Large intestine (tissue), 3 donors: ENCODE measurements at regions not wholly inside any gene's neighbourhood (a gene's known extent, or its start where the extent isn't known, plus 50 kb on each side); places are given as distances from the start of the nearest gene placed in this dataset.

Experiments
- DNase-seq, 2 donors: peaks; one replicate each; pipeline versions ENCODE4 v3.0.0 to v3.0.0-alpha.2; 2013
- H3K27ac ChIP-seq: one replicate; pipeline ENCODE4 v1.5.1; 2013; ENCODE audit warnings: low read length
- H3K27me3 ChIP-seq: 2 replicates; pipeline ENCODE4 v1.6.1; 2013; ENCODE audit warnings: low read length; ENCODE audit not compliant: control insufficient read depth, insufficient read depth
- H3K36me3 ChIP-seq: 2 replicates; pipeline ENCODE4 v1.6.1; 2013; ENCODE audit warnings: low read length; ENCODE audit not compliant: control insufficient read depth, insufficient read depth
- H3K4me1 ChIP-seq: one replicate; pipeline ENCODE4 v1.6.1; 2013; ENCODE audit warnings: low read length; ENCODE audit not compliant: control insufficient read depth, insufficient read depth
- H3K4me3 ChIP-seq: one replicate; pipeline ENCODE4 v1.5.1; 2013; ENCODE audit warnings: low read length
- H3K9me3 ChIP-seq: one replicate; pipeline ENCODE4 v1.6.1; 2013; ENCODE audit warnings: mild to moderate bottlenecking, low read depth, low read length, moderate library complexity; ENCODE audit not compliant: control insufficient read depth
- WGBS: methylation state at CpG from one replicate; pipeline ENCODE4 v1.1.5; 2013; ENCODE audit warnings: low lambda C conversion rate; ENCODE audit not compliant: insufficient coverage; 5-methylcytosine and 5-hydroxymethylcytosine counted together

DNA sequence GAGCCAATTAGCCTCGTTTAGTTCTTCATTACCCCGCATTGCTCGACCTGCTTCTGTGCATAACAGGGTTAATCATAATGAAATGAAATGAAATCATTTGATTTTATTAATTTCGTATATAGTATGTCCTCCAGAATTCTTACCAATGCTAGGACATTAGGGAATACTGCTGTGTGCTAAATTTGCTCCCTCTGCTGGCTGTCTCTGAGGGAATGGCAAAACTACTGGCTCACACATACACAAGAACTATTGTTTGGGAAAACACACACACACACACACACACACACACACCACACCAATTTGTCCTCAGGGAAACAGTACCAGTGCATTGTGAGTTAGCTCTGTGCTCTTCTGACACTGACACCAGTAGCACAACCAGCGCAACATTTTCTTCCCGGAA lies 273.3 kb upstream of the TCF4 start:
- WGBS = no CpG with 5 or more reads among the region's 6 CpGs
- H3K4me3 ChIP-seq = no peak overlapping the region
- no peak overlapping the region for H3K27ac ChIP-seq
- no peak for DNase-seq
- no peaks in the 10 kb centered on the region for H3K36me3 ChIP-seq
- no peaks in the 10 kb centered on the region for H3K4me1 ChIP-seq
- no peaks in the 10 kb centered on the region for H3K9me3 ChIP-seq
- H3K27me3 ChIP-seq = no peaks in the 10 kb centered on the region

DNA sequence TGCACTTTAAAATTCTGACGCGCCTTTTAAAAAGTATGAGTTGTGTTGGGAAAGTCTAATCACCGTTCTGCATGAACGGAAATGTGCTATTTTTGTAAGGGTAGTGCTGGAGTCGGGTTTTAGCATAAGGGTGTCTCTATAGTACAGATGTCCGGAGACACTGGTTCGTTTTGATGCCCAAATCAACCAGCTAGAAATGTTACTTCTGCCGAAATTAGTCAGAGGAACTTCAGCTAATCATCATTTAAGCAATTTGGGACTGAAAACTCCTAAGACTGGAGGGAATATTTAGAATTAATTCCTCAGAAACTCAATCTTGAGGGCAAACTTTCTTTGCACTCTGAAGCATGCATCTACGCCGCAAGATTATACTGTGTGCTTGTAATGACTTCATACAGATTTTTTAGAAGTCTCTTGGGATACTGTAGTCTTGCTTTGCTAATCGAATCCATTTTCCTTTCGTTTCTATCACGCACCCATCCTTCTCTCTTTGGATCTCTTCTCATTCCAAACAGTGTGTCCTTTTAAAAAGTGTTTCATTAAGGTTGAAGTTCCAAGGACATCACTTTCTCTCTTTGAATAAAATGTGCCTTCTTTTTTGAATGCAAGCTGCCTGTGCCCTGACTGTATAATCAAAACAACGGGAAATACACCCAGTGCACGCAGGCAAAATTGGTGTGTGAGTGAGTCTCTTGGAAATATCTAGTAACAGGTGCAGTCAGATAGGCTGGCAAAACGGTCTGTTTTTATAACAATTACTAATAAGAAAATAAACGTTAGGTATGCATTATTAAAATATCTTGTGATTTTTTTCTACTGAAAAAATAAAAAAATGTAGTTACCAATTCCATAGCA lies 270.9 kb upstream of the TCF4 start:
- H3K4me3 ChIP-seq = no peak overlapping the region
- 91% methylated on average over 5 of the region's 17 CpGs for WGBS
- H3K9me3 ChIP-seq = no peaks in the 10 kb centered on the region
- no peak for DNase-seq
- H3K4me1 ChIP-seq = no peaks in the 10 kb centered on the region
- no peaks in the 10 kb centered on the region for H3K27me3 ChIP-seq
- H3K36me3 ChIP-seq = no peaks in the 10 kb centered on the region
- H3K27ac ChIP-seq = no peak overlapping the region

DNA sequence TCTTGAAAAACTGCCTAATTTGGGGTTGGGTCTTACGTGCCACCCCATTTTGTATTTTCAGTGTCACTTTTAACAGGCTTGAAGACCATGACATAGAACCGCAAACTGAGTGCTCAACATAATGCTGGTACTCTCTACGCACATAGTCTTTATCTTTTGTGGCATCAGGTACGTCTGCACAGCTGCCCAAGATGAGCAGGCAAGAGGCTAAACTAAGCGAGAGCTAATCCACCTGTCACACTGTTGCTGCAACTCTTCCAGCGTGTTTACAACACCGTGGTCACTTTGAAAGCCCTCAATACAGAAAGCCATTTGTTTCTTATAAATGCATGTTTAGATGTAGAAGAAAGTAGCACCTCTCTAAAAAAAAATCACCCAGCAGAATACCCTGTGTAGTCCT lies 270.0 kb upstream of the TCF4 start:
- H3K36me3 ChIP-seq = no peaks in the 10 kb centered on the region
- DNase-seq = no peak
- no peaks in the 10 kb centered on the region for H3K9me3 ChIP-seq
- no peaks in the 10 kb centered on the region for H3K27me3 ChIP-seq
- no peak overlapping the region for H3K4me3 ChIP-seq
- no peaks in the 10 kb centered on the region for H3K4me1 ChIP-seq
- no peak overlapping the region for H3K27ac ChIP-seq
- no CpG with 5 or more reads among the region's 7 CpGs for WGBS

DNA sequence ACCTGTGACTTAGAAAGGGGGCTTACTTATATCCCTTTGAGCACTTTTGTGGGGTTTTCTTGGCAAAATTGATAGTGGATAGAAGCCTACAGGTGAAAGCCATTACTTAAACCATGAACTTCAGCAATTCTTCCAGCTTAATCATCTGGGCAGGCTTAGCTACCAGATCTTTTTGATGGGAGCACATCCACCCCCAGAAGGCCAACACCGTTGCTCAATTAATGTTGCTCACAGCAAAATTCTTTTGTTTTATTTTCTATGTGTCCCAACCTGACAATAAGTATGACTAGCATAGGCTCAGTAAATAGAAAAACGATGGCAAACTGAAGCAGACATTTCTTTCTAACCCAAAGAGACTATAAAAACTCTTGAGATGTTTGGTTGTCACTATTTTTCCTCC lies 269.4 kb upstream of the TCF4 start:
- H3K27ac ChIP-seq = no peak overlapping the region
- H3K4me1 ChIP-seq = no peaks in the 10 kb centered on the region
- H3K9me3 ChIP-seq = no peaks in the 10 kb centered on the region
- no peaks in the 10 kb centered on the region for H3K36me3 ChIP-seq
- 57% methylated on average over 1 of the region's 2 CpGs for WGBS
- no peak for DNase-seq
- no peaks in the 10 kb centered on the region for H3K27me3 ChIP-seq
- H3K4me3 ChIP-seq = no peak overlapping the region

DNA sequence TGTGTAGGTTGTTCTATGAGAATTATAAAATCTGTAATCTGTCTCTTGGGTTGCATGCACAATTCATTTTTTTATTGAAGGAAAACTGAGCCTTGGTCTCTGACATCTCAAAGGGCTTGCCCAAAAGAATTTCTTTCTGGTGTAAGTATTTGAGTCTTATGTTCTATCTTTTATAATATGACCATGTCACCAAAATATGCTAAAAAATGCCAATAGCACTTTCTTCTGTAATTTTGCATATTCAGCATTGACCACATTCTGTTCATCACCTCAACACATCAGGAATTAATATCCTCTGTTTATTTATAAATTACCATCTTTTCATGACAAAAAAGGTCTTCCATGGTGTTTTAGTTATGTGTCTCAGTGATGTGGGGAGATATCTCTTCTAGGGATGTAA lies 268.7 kb upstream of the TCF4 start:
- H3K4me1 ChIP-seq = no peaks in the 10 kb centered on the region
- no peak overlapping the region for H3K27ac ChIP-seq
- H3K4me3 ChIP-seq = no peak overlapping the region
- H3K9me3 ChIP-seq = no peaks in the 10 kb centered on the region
- no peak for DNase-seq
- H3K36me3 ChIP-seq = no peaks in the 10 kb centered on the region
- H3K27me3 ChIP-seq = no peaks in the 10 kb centered on the region

DNA sequence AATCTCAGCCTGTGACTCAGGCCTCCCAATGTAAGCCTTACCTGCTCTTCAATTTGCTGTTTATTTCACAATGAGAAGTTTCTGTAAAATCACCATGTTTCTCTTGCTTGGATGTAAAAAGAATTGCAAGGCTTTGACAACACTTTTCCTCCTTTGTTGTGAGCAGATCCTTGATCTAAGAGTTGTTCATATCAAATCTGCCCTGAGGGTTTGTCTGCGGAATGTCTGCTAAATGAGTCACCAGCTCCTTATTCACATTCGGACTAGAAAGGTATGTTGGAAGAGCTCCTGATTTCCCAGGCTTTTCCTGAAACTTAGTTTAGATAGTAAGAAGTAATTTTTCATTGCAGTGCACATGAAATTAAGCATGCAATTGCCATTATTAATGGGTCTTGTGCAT lies 268.2 kb upstream of the TCF4 start:
- H3K27me3 ChIP-seq = no peaks in the 10 kb centered on the region
- no peak for DNase-seq
- no CpG with 5 or more reads among the region's 2 CpGs for WGBS

DNA sequence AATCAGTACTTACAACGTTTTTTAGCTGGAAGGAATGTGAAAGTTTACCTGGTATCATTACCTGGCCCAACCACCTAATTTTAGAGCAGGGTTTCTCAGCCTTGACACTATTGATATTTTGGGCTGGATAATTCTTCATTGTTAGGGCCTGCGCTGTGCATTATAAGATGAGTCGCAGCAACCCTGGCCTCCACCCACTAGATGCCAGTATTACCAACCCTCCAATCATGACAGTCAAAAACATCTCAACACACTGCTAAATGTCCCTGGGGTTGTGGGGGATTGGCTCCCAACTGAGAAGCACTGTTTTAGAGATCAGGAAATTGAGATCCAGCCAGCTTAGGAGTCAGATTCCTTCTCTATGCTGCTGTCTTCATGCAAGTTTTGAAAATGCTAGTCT lies 265.3 kb upstream of the TCF4 start:
- H3K27ac ChIP-seq = no peak overlapping the region
- H3K4me1 ChIP-seq = no peaks in the 10 kb centered on the region
- H3K36me3 ChIP-seq = no peaks in the 10 kb centered on the region
- no peaks in the 10 kb centered on the region for H3K27me3 ChIP-seq
- DNase-seq = no peak
- no peaks in the 10 kb centered on the region for H3K9me3 ChIP-seq
- WGBS = no CpG with 5 or more reads among the region's 3 CpGs
- no peak overlapping the region for H3K4me3 ChIP-seq

More for the DNA sequence above, 268.2 kb upstream of the TCF4 start:
- Histone ChIP-seq H3K9me3 (no peaks in the 10 kb centered on the region), H3K4me1 (no peaks in the 10 kb centered on the region), H3K27ac (no peak overlapping the region), H3K36me3 (no peaks in the 10 kb centered on the region), H3K4me3 (no peak overlapping the region)

DNA sequence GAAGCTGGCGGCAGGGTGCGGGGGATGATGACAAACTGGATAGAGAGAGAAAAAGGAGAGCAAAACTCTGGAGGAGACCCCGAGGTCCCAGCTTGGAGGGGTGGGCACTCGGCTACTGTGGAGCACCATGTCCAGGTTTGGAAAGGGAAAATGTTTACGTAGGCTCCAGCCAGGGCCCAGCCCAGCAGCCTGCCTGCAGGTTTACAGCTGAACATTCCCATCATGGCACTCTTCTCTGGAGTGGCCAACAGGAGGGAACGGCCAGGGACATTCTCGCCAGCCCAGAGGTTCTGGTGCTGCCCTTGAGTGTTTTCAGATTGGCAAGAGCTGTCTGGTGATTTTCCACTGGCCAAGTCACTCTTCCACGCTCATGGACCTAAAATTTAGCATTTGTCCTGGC lies 262.9 kb upstream of the TCF4 start:
- Histone ChIP-seq H3K27ac (no peak overlapping the region), H3K36me3 (no peaks in the 10 kb centered on the region), H3K27me3 (no peaks in the 10 kb centered on the region), H3K4me3 (no peak overlapping the region), H3K9me3 (no peaks in the 10 kb centered on the region), H3K4me1 (no peaks in the 10 kb centered on the region)
- no CpG with 5 or more reads among the region's 8 CpGs for WGBS
- DNase-seq = no peak

DNA sequence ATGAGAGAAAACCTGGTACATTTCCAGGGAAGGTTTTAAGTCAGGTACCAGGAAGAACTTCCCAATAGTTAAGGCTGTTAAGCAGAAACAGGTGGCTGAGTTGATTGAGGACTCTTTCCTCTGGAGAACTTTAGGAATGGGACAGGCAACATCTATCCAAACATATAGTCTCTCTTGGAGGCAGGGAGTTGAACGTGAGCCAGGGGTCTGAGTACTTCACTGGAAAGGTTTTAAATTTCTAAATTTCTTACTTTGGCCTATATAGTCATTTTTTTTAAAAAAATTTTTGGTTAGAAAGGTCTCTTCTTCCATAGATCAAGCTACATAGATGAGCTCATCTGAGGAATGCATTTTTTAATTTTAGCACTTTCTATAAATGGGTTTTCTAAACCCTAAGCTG lies 261.4 kb upstream of the TCF4 start:
- Histone ChIP-seq H3K36me3 (no peaks in the 10 kb centered on the region), H3K27me3 (no peaks in the 10 kb centered on the region), H3K9me3 (no peaks in the 10 kb centered on the region), H3K27ac (no peak overlapping the region), H3K4me1 (no peaks in the 10 kb centered on the region), H3K4me3 (no peak overlapping the region)
- DNase-seq = no peak
- no CpG with 5 or more reads among the region's 1 CpG for WGBS

DNA sequence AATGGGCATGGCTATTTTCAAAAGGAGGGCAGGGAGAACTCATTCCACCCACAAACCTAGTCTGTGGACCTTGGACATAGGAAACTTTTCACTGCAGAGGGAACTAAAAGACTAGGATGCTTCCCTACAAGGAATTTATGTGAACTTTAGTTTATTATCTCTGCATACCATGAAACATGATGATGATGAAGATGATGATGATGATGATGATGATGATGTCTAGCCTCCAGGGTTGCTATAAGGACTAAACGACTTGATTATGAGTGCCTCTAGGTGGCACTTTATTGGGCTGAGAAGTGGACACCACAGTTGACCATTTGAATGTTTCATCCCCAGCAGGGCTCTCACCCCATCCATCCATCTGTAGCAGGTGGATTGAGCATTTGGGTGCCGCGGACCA lies 260.0 kb upstream of the TCF4 start:
- Histone ChIP-seq H3K27me3 (no peaks in the 10 kb centered on the region), H3K4me3 (no peak overlapping the region), H3K36me3 (no peaks in the 10 kb centered on the region), H3K9me3 (no peaks in the 10 kb centered on the region), H3K27ac (no peak overlapping the region), H3K4me1 (no peaks in the 10 kb centered on the region)
- no peak for DNase-seq
- no CpG with 5 or more reads among the region's 3 CpGs for WGBS

DNA sequence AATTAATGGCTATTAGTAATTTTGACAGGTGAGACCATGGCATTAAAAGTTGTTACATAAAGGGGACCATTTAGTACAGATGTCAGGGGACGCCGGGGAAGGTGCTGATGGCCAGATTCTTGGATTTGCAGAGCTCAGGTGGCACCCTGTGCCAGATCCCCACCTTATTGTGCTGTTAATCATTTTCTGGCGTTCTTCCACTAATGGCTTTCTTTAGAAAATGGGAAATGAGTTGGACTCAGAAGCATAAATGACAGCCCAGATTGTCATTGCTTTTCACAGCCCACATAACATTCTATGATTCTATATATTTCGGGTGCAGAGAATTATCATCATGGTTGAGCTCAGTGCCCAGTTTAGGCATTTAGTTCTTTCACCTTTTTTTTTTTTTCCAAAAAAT lies 257.2 kb upstream of the TCF4 start:
- 100% methylated on average over 1 of the region's 4 CpGs for WGBS
- Histone ChIP-seq H3K4me1 (no peaks in the 10 kb centered on the region), H3K36me3 (no peaks in the 10 kb centered on the region), H3K9me3 (peaks cover 7% of the 10 kb centered on the region), H3K27me3 (no peaks in the 10 kb centered on the region), H3K4me3 (no peak overlapping the region), H3K27ac (no peak overlapping the region)
- no peak for DNase-seq
